Left lobe of liver (tissue), 2 donors: ENCODE measurements at regions not wholly inside any gene's neighbourhood (a gene's known extent, or its start where the extent isn't known, plus 50 kb on each side); places are given as distances from the start of the nearest gene placed in this dataset.
"Not testable (repeated sequence)": the region's sequence is repeated elsewhere in the genome, so short reads cannot be mapped to it uniquely, and the experiment has no call there.

Experiments
- ATAC-seq: fragments of 200-7000 bp; cut with Tn5 transposase; one replicate; pipeline ENCODE4 v1.9.1; 2020; ENCODE audit warnings: mild to moderate bottlenecking, moderate library complexity
- DNase-seq: peaks from one replicate; pipeline ENCODE4 v3.0.0-alpha.2; 2020; ENCODE audit warnings: low spot score
- donor health status: DM: no; HTN: no; CAD: no; lungs with moderate emphysema.
- donor health status: DM: no; HTN: yes; CAD: no.

GRCh38 chrX:84856791-84857190 is 146.9 kb upstream of the APOOL start:
- not testable (repeated sequence) for ATAC-seq, DNase-seq

GRCh38 chrX:84858771-84859170 is 144.9 kb upstream of the APOOL start:
- ATAC-seq, DNase-seq: not testable (repeated sequence)

GRCh38 chrX:84865113-84865512 is 138.6 kb upstream of the APOOL start:
- DNase-seq (no peak), ATAC-seq (no peak)

- not testable (repeated sequence) for DNase-seq, ATAC-seq
Observed at GRCh38 chrX:84870281-84870680, 133.4 kb upstream of the APOOL start.

GRCh38 chrX:84872160-84872771 is 131.4 kb upstream of the APOOL start:
- ATAC-seq, result not testable (repeated sequence)

GRCh38 chrX:84873176-84873575 is 130.5 kb upstream of the APOOL start:
- no peak for DNase-seq
- no peak for ATAC-seq

More at GRCh38 chrX:84872160-84872771, 131.4 kb upstream of the APOOL start:
- not testable (repeated sequence) for DNase-seq

GRCh38 chrX:84876876-84877275 is 126.8 kb upstream of the APOOL start:
- ATAC-seq, result no peak
- DNase-seq, result no peak

GRCh38 chrX:84893897-84894296 is 109.8 kb upstream of the APOOL start:
- no peak for ATAC-seq
- DNase-seq, result no peak

GRCh38 chrX:84907324-84907968 is 96.2 kb upstream of the APOOL start:
- ATAC-seq, result peak; percentile 72
- no peak for DNase-seq

GRCh38 chrX:84909151-84909550 is 94.5 kb upstream of the APOOL start:
- DNase-seq, result no peak
- ATAC-seq, result peak; percentile 60

GRCh38 chrX:84924624-84925023 is 79.1 kb upstream of the APOOL start:
- DNase-seq (no peak), ATAC-seq (no peak)

GRCh38 chrX:84932814-84933213 is 70.9 kb upstream of the APOOL start:
- no peak for DNase-seq
- ATAC-seq, result peak; percentile 16

- ATAC-seq (peak; percentile 91), DNase-seq (no peak)
Observed at GRCh38 chrX:84933956-84934556, 69.6 kb upstream of the APOOL start.
